ENCODE measurements at regions not wholly inside any gene's neighbourhood (a gene's known extent, or its start where the extent isn't known, plus 50 kb on each side); places are given as distances from the start of the nearest gene placed in this dataset.
"Not testable (repeated sequence)": the region's sequence is repeated elsewhere in the genome, so short reads cannot be mapped to it uniquely, and the experiment has no call there.

DNA sequence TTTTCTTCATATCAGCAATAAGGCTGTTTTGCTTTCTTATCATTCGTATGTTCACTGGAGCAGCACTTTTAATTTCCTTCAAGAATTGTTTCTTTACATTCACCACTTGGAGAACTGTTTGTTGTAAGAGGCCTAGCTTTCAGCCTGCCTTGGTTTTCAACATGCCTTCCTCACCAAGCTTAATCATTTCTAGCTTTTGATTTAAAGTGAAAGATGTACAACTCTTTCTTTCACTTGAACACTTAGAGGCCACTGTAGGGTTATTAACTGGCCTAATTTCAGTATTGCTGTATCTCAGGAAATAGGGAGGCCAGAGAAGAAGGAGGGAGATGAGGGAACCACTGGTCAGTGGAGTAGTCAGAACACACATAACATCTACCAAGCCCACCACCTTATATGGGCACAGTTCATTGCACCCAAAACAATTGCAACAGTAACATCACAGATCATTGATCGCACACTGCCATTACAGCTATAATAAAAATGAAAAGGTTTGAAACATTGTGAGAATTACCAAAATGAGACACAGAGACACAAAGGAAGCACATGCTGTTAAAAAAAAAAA lies 181.4 kb upstream of the TUBA3C start:
- DNase-seq (ENCODE audit: insufficient read length) (no peak), FAIRE-seq (no peak)
- no peak for TF ChIP-seq POLR2AphosphoS5 (IDR thresholded peaks at IDR 0.05; ENCODE audit: low read depth, low read length)
- TF ChIP-seq POLR2A (IDR thresholded peaks at IDR 0.05; ENCODE audit: low read depth, low read length), result no peak
- no peak for TF ChIP-seq TAF1 (IDR thresholded peaks at IDR 0.05; ENCODE audit: borderline replicate concordance, low read depth, low read length)

- DNase-seq (ENCODE audit: insufficient read length); FAIRE-seq: not testable (repeated sequence)
Observed at GRCh38 chr13:19359697-19360096, 178.1 kb upstream of the TUBA3C start.

DNA sequence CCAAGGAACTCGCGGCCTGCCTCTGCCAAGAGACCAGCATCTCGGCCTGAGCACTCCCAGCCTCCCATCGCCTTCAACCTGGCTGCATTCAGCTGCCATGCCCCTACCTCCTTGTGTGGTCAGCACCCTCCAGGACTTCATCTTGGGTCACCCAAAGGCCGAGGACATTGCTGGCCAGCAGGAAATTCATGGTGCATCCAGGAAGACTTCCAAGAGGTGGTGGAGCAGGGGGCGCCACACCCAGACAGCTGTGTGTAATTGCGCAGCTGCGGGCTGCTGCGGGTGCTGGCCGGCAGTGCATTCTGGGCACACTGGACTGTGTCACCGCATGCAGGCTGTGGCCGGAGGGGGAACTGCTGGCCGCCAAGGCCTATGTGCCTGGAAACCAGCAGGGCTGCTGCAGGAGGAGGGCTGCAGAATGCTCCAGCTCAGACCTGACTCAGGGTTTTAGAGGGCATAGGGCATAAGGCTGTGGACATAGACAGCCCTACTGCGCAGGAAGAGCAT lies 164.3 kb upstream of the TUBA3C start:
- no peak for DNase-seq (ENCODE audit: insufficient read length)
- TF ChIP-seq POLR2AphosphoS5 (IDR thresholded peaks at IDR 0.05; ENCODE audit: low read depth, low read length), result no peak
- TF ChIP-seq TAF1 (IDR thresholded peaks at IDR 0.05; ENCODE audit: borderline replicate concordance, low read depth, low read length), result no peak
- TF ChIP-seq POLR2A (IDR thresholded peaks at IDR 0.05; ENCODE audit: low read depth, low read length), result no peak
- no peak for FAIRE-seq

DNA sequence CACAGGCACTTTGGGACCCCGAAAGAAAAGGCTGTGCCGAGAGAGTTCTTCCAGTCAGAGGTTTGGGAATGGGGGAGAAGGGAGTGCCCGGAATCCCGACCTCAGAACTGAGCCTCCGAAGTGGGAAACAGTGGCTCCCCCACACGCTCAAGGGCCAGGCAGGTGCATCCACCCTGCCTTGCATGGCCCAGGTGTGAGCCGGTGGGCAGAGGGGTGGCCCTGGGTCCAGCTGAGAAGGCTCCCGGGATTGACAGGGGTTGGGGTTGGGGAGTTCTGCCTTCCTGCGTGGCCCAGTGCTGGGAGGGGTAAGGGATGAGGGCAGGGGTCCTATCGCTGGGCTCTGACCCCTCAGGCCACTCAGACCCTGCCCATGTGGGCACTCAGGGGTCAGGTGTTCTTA lies 163.5 kb upstream of the TUBA3C start:
- no peak for TF ChIP-seq TAF1 (IDR thresholded peaks at IDR 0.05; ENCODE audit: borderline replicate concordance, low read depth, low read length)
- no peak for TF ChIP-seq POLR2AphosphoS5 (IDR thresholded peaks at IDR 0.05; ENCODE audit: low read depth, low read length)
- no peak for TF ChIP-seq POLR2A (IDR thresholded peaks at IDR 0.05; ENCODE audit: low read depth, low read length)
- DNase-seq (ENCODE audit: insufficient read length) (no peak), FAIRE-seq (no peak)

DNA sequence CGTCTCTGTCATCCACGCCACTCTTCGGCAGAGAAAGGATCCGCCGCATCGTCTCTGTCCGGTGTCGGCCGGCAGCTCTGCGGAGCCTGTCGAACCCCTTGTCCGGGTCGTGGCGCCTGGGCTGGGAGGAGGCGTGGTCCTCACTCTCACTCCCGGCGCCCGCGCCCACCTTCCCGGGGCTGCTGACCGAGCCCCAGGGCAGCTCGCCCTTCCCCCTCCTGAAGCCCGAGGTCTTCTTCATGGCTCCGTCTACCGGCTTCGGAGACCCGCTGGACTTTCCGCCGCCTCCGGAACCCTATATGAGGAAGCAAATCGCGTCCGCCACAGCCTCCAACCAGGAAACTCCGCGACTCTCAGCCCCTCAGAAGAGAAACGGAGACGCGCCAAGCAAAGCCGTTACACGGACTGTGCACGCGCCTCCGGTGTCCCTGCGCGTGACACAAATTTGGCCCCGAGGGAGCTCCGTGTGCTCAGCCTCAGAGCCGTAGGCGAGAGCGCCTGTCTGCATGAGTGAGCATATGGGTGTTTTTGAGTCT lies 163.0 kb upstream of the TUBA3C start:
- not testable (repeated sequence) for DNase-seq (ENCODE audit: insufficient read length)
- peak; percentile 76 for FAIRE-seq

DNA sequence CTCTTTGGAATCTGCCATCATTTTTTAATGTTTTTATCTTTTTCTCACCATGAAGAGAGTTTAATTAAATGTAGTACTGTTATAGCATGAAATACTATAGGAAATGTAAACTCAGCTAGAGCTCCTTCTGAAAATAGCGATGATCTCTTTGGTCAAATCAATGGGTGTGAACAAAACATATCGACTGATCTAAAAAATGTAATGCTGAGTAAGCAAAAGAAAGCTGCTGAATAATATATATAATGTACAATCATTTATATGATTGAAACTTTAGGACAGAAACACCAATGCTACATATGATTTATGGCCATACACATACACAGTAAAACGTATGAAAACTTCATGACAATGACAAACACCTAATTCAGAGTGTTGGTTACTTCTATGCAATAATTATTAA lies 150.8 kb upstream of the TUBA3C start:
- DNase-seq (ENCODE audit: insufficient read length) (no peak), FAIRE-seq (no peak)
- TF ChIP-seq POLR2AphosphoS5 (IDR thresholded peaks at IDR 0.05; ENCODE audit: low read depth, low read length) (no peak), POLR2A (IDR thresholded peaks at IDR 0.05; ENCODE audit: low read depth, low read length) (no peak), TAF1 (IDR thresholded peaks at IDR 0.05; ENCODE audit: borderline replicate concordance, low read depth, low read length) (no peak)

DNA sequence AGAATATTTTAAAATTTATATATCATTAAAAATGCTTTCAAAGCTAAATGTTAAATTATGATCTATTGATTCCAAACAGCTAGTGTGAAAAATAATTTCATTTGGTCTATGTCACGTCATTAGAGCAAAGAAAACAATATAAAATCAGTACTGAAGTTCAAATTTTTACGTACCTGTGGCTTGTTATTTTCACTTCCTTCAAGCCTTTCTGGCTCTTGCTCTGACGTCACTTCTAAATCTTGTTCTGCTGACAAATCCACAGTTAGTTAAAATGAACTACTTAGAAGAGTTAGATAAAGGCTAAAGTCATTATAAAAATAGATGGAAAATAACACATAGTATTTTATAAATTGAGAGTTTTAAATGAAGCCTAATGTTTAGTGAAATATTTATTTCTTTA lies 147.7 kb upstream of the TUBA3C start:
- DNase-seq (ENCODE audit: insufficient read length) (no peak), FAIRE-seq (no peak)
- TF ChIP-seq POLR2A (IDR thresholded peaks at IDR 0.05; ENCODE audit: low read depth, low read length) (no peak), POLR2AphosphoS5 (IDR thresholded peaks at IDR 0.05; ENCODE audit: low read depth, low read length) (no peak), TAF1 (IDR thresholded peaks at IDR 0.05; ENCODE audit: borderline replicate concordance, low read depth, low read length) (no peak)

GRCh38 chr13:19324325-19324724 lies 142.7 kb upstream of the TUBA3C start:
- DNase-seq (ENCODE audit: insufficient read length) (no peak), FAIRE-seq (no peak)
- TF ChIP-seq POLR2AphosphoS5 (IDR thresholded peaks at IDR 0.05; ENCODE audit: low read depth, low read length) (no peak), TAF1 (IDR thresholded peaks at IDR 0.05; ENCODE audit: borderline replicate concordance, low read depth, low read length) (no peak), POLR2A (IDR thresholded peaks at IDR 0.05; ENCODE audit: low read depth, low read length) (no peak)

GRCh38 chr13:19321222-19321621 lies 139.6 kb upstream of the TUBA3C start:
- TF ChIP-seq POLR2AphosphoS5 (IDR thresholded peaks at IDR 0.05; ENCODE audit: low read depth, low read length) (no peak), POLR2A (IDR thresholded peaks at IDR 0.05; ENCODE audit: low read depth, low read length) (no peak), TAF1 (IDR thresholded peaks at IDR 0.05; ENCODE audit: borderline replicate concordance, low read depth, low read length) (no peak)
- DNase-seq (ENCODE audit: insufficient read length), result no peak
- FAIRE-seq, result no peak

DNA sequence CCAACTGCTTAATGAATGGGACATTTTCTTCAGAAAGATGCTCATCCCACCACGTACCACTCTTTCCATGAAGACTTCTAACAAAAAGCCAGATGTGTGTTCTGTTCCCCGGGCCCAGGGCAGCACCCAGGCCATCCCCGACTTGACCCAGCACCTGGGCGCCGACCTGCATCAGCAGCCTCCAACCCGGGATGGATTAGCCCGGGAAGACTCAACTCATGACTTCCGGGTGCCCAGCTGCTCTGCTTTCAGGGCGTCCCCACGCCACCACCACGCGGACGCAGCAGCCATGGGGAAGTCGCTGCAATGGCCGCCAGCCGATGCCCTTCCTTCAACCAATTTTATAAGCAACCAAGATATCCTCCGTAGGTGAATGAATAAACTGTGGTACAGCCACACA lies 123.8 kb upstream of the TUBA3C start:
- TF ChIP-seq TAF1 (IDR thresholded peaks at IDR 0.05; ENCODE audit: borderline replicate concordance, low read depth, low read length) (no peak), POLR2A (IDR thresholded peaks at IDR 0.05; ENCODE audit: low read depth, low read length) (no peak)
- no peak for DNase-seq (ENCODE audit: insufficient read length)
- FAIRE-seq, result no peak

GRCh38 chr13:19289180-19289579 lies 107.6 kb upstream of the TUBA3C start:
- FAIRE-seq (no peak), DNase-seq (ENCODE audit: insufficient read length) (no peak)
- no peak for TF ChIP-seq POLR2AphosphoS5 (IDR thresholded peaks at IDR 0.05; ENCODE audit: low read depth, low read length)
- TF ChIP-seq TAF1 (IDR thresholded peaks at IDR 0.05; ENCODE audit: borderline replicate concordance, low read depth, low read length), result no peak
- TF ChIP-seq POLR2A (IDR thresholded peaks at IDR 0.05; ENCODE audit: low read depth, low read length), result no peak

- FAIRE-seq (no peak), DNase-seq (ENCODE audit: insufficient read length) (no peak)
- TF ChIP-seq POLR2AphosphoS5 (IDR thresholded peaks at IDR 0.05; ENCODE audit: low read depth, low read length) (no peak), POLR2A (IDR thresholded peaks at IDR 0.05; ENCODE audit: low read depth, low read length) (no peak), TAF1 (IDR thresholded peaks at IDR 0.05; ENCODE audit: borderline replicate concordance, low read depth, low read length) (no peak)
Observed at GRCh38 chr13:19283836-19284235, 102.2 kb upstream of the TUBA3C start.

DNA sequence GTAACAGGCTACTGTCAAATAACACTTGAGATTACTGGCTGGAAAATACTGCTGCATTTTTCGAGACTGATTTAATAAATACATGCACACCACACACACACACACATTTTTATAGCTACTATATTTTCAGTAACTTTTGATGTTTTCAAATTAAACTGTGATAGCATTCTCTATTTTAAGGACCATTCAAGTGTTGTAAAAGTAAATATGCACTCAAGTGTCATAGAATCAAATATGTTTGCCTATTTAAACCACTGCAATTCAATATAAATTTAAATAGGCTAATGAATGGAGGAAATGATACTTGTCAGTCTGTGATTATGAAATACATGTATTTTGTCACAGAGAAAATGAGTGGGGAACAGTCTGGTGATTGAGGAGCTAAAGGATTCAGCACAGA lies 86.7 kb upstream of the TUBA3C start:
- DNase-seq (ENCODE audit: insufficient read length) (no peak), FAIRE-seq (no peak)
- TF ChIP-seq POLR2AphosphoS5 (IDR thresholded peaks at IDR 0.05; ENCODE audit: low read depth, low read length), result no peak
- TF ChIP-seq POLR2A (IDR thresholded peaks at IDR 0.05; ENCODE audit: low read depth, low read length), result no peak
- TF ChIP-seq TAF1 (IDR thresholded peaks at IDR 0.05; ENCODE audit: borderline replicate concordance, low read depth, low read length), result no peak
